Left renal cortex interstitium (tissue), 4 donors: ENCODE measurements at regions not wholly inside any gene's neighbourhood (a gene's known extent, or its start where the extent isn't known, plus 50 kb on each side); places are given as distances from the start of the nearest gene placed in this dataset.

Source experiments
- DNase-seq, 4 donors: peaks; one replicate each; pipeline ENCODE4 v3.0.0-alpha.2; 2013; ENCODE audit warnings: low read depth in 4 of 4, low spot score in 2 of 4, missing footprints in 1 of 4

- no peak for DNase-seq
These were observed 213.7 kb upstream of the GALNT5 start for GRCh38 chr2:157043786-157044185.

GRCh38 chr2:157046396-157046795 lies 211.1 kb upstream of the GALNT5 start:
- no peak for DNase-seq

GRCh38 chr2:157052685-157053224 lies 204.8 kb upstream of the GALNT5 start:
- no peak for DNase-seq

- no peak for DNase-seq
These were observed 203.6 kb upstream of the GALNT5 start for GRCh38 chr2:157053876-157054275.

GRCh38 chr2:157055660-157056199 lies 201.8 kb upstream of the GALNT5 start:
- DNase-seq = no peak

- DNase-seq = no peak
These were observed 201.3 kb upstream of the GALNT5 start for GRCh38 chr2:157056200-157056676.

GRCh38 chr2:157058161-157058560 lies 199.3 kb upstream of the GALNT5 start:
- DNase-seq = no peak

- no peak for DNase-seq
These were observed 198.5 kb upstream of the GALNT5 start for GRCh38 chr2:157059036-157059435.

- no peak for DNase-seq
These were observed 195.7 kb upstream of the GALNT5 start for GRCh38 chr2:157061799-157062198.

GRCh38 chr2:157067562-157067961 lies 189.9 kb upstream of the GALNT5 start:
- no peak for DNase-seq

- no peak for DNase-seq
These were observed 189.3 kb upstream of the GALNT5 start for GRCh38 chr2:157068237-157068636.

- DNase-seq = no peak
These were observed 181.6 kb upstream of the GALNT5 start for GRCh38 chr2:157075924-157076323.

GRCh38 chr2:157076526-157077161 lies 180.9 kb upstream of the GALNT5 start:
- no peak for DNase-seq

- no peak for DNase-seq
These were observed 179.7 kb upstream of the GALNT5 start for GRCh38 chr2:157077753-157078350.

- no peak for DNase-seq
These were observed 174.6 kb upstream of the GALNT5 start for GRCh38 chr2:157082950-157083349.

- DNase-seq = no peak
These were observed 172.0 kb upstream of the GALNT5 start for GRCh38 chr2:157085522-157085921.

GRCh38 chr2:157087373-157088002 lies 170.0 kb upstream of the GALNT5 start:
- DNase-seq = no peak

GRCh38 chr2:157093666-157094065 lies 163.8 kb upstream of the GALNT5 start:
- no peak for DNase-seq

- no peak for DNase-seq
These were observed 152.1 kb upstream of the GALNT5 start for GRCh38 chr2:157105372-157105771.

- DNase-seq = no peak
These were observed 150.6 kb upstream of the GALNT5 start for GRCh38 chr2:157106950-157107349.

GRCh38 chr2:157107460-157107859 lies 150.0 kb upstream of the GALNT5 start:
- DNase-seq = no peak

GRCh38 chr2:157107877-157108276 lies 149.6 kb upstream of the GALNT5 start:
- no peak for DNase-seq
